Stimulated activated CD8-positive, alpha-beta memory T cell treated with anti-CD3 and anti-CD28 coated beads, Interleukin-7, amount 100 ng/mL, for 4 hours (primary cell): ENCODE measurements at regions not wholly inside any gene's neighbourhood (a gene's known extent, or its start where the extent isn't known, plus 50 kb on each side); places are given as distances from the start of the nearest gene placed in this dataset.

ENCODE experiments used
- DNase-seq, 2 donors: peaks; one replicate each; pipeline ENCODE4 v3.0.0-alpha.2; 2020; ENCODE audit warnings: low read depth in 2 of 2

DNA sequence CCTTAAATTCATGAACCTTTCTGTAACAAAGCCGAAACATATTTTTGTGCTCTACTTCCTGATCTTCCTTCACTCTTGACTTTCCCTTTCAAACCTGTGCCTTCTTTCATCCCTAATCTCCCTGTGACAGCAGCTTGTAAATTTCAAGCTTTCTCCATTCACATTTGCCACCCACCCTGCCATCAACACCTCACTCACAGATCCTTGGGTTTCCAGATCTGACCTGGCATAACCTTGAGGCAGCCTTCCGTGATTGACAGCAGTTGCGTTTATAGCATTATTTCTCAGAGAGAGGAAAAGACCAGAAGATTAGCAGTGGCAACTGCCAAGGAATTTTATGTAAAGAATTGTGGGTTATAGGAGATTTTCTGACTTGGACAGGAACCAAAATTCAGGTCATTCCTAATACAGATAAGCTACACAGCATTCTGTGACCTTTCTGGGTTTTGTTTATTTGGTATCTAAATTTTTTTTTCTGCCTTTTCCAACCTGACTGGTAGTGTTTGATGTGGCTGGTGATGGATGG, 260.0 kb downstream of the NR2F1-AS1 start:
- no peak for DNase-seq

DNA sequence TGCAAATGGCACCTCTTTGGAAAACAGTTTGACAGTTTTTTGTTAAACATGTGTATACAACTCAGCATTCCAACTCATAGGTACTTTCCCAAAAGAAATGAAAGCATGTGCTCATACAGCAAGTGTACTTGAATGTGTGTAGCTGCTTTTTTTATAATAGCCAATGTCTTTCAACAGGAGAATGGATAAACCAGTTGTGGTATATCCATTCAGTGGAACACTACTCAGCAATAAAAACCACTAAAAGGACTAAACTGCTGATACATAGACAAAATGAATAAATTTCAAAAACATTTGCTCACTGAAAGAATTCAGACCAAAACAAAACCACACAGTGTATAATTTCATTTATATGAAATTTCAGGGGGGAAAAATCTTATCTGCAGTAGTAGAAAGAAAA, 267.3 kb downstream of the NR2F1-AS1 start:
- no peak for DNase-seq

- no peak for DNase-seq
Observed at GRCh38 chr5:93311881-93312280, 269.1 kb downstream of the NR2F1-AS1 start.

- no peak for DNase-seq
Observed at GRCh38 chr5:93307557-93307956, 273.5 kb downstream of the NR2F1-AS1 start.

DNA sequence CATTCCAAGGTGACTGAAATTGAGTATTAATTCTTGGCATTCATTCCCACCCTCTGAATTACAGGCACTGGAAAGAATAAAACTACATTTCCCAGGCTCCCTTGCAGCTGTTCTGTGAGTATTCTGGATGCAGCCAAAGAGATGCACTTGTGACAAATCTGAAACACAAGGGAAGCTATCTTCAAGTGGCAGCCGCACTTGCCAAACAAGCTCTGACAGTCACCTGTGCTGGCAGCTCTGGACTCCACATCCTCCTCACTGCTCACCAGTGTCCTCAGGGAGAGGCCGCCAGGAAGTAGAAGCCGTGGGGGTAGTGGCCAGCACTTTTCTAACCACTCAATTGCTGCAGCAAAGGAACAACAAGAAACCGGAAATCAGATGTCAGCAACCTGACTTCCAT, 275.0 kb downstream of the NR2F1-AS1 start:
- DNase-seq = no peak

GRCh38 chr5:93304456-93305250, 276.4 kb downstream of the NR2F1-AS1 start:
- no peak for DNase-seq

- DNase-seq = no peak
Observed at GRCh38 chr5:93303291-93303691, 277.7 kb downstream of the NR2F1-AS1 start.

DNA sequence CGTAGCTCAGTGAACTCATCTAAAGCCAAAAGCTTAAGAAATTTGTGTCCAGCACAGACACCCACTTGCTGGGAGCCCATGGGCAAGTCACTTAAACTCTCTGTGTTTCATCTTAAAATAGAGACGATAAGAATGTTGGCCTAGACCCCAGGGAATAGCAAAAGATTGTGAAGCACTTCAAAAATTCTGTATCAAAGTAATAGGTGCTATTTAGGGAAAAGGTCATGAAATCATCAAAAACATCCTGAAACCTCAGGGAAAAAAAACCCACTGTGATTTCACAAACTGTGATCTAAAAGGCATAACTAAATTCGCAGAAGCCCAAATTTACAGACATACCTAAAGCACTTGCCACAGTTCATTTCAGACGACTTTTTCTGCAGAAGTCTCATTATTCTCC, 278.3 kb downstream of the NR2F1-AS1 start:
- DNase-seq = no peak

DNA sequence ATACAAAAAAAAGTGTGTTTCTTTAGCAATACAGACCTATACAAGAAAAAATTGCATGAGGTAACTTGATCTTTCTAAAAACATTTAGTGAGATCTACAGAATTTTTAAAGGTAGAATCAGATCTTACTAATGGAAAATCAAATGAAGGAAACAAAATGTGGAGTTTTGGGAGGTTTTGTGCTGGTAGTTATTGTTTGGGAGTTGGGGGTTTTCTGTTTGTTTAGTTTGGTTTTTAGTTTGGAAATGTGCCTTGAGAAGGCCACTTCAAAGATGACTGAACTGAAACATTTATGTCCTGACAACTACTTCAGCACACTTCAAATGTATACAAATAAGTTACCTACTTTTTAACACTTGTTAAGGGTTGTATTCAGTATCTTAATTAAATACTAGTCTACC, 280.1 kb downstream of the NR2F1-AS1 start:
- DNase-seq = no peak

GRCh38 chr5:93300309-93300923, 280.6 kb downstream of the NR2F1-AS1 start:
- no peak for DNase-seq

- no peak for DNase-seq
Observed at GRCh38 chr5:93299681-93300308, 281.2 kb downstream of the NR2F1-AS1 start.

GRCh38 chr5:93297116-93297515, 283.9 kb downstream of the NR2F1-AS1 start:
- DNase-seq = no peak

- DNase-seq = no peak
Observed at GRCh38 chr5:93296338-93296737, 284.7 kb downstream of the NR2F1-AS1 start.

- no peak for DNase-seq
Observed at GRCh38 chr5:93294996-93295395, 286.0 kb downstream of the NR2F1-AS1 start.

GRCh38 chr5:93294199-93294598, 286.8 kb downstream of the NR2F1-AS1 start:
- no peak for DNase-seq

- DNase-seq = no peak
Observed at GRCh38 chr5:93289942-93290341, 291.1 kb downstream of the NR2F1-AS1 start.

DNA sequence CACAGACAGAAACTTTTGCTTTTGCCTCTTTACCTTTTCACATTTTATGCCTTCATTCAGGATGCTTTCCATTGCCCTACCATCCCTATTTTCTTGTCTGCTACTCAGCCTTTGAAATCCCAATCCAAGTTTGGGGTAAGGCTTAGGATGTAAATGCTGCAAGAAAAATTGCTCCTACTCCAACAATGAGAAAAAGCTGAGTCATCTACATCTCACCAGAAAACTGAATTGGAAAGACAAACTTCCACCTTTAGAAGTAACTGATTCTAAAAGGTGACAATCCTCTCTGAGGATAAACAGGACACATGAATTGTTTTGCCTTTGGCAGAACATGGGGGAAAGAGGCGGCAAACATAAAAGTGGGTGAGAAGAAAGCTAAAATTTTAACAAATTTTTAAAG, 295.6 kb downstream of the NR2F1-AS1 start:
- DNase-seq = no peak

DNA sequence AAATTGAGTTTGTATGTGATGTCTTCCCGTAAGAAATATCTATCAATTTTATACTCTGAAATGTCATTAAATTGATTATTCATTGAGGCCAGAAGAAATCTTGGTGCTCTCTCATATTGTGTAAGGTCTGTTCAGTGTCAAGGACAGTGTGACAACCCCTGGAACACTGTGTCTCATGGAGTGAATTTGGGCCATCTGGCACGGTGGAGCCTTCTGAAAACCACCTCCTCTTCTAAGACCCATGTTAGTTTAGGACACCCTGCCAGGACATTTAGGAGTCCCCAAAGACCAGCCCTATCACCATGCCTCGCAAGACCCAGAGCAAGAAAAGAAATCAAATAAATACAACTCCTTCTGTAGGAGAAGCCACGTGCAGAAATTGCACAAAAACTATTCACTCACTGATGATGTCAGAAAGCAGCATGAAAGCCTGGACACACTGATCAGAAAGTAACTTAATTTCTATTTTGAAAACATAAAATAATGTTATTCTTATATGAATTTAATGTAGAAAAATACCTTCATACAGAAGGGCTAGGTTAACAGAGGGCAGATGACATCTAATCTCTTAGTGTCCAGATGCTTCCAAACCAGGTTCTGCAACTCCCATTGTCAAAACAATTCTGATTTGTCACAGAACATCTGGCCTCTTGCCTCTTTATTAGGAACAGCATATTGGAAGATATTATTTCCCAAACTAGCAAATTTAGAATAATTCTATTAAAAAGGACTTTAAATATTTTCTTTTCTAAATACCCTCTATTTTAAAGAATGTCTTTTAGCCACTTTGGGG, 298.8 kb downstream of the NR2F1-AS1 start:
- DNase-seq = no peak

- DNase-seq = no peak
Observed at GRCh38 chr5:93280518-93280917, 300.5 kb downstream of the NR2F1-AS1 start.

DNA sequence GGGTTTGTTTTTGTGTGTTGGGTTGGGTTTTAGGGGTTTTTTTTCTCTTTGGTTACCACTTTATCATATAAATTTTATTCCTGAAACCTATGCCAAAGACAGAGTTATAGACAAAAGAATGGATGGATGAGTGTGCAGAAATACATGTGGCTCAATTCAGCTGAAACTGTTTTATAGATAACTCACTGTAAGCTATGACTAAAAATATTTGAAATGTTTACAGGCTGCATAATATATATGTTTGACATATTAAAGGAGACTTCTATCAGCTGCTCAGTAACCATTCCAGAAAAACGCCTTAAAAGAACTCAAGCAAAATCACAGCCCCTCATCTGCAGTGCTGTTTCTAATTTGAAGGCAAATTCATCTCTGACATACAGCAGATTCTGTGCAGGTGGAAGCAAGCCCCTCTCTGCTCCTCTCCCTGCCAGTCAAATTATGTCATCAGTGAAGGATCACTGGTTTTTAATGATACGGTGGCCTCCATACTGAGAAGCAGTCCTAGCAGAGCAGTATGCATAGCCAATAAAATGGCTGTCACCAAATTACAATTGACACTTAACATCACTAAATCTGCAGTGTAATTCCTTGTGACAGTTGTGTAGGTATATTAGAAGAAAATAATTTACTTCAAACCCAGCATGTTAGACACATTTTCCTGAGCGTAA, 301.6 kb downstream of the NR2F1-AS1 start:
- DNase-seq = no peak

DNA sequence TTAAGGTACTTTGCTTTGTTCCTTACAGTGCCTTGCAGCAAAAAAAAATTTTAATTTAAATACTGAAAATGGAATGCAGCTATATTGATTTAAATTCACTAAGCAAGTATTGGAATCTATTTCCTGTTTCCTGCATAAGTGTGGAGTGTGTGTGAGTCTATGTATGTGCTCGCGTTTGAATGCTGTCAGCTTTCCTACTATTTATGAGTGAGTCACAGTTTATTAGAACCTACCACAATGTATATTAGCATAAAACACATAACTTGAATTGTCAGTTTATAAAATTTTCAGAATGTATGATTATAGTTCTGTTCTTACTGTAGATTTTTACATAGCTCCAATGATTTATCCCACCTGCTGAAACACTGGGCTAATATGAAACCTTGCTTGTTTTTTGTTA, 302.1 kb downstream of the NR2F1-AS1 start:
- no peak for DNase-seq
